ENCODE measurements at regions not wholly inside any gene's neighbourhood (a gene's known extent, or its start where the extent isn't known, plus 50 kb on each side); places are given as distances from the start of the nearest gene placed in this dataset.

DNA sequence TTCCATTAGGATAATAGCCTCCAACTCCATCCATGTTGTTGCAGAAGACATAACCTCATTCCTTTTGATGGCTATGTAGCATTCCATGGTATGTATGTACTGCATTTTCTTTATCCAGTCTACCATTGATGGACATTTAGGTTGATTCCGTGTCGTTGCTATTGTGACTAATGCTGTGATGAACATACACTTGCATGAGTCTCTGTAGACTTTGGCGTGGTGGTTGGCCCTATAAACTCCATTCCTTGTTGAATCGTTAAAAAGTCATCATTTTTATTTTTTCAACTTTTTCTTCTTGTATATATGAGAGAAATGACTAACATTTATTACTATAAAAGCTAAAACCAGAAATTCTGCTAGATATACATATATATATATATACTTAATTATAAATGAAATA is 1491.9 kb upstream of the CDH6 start:
- TF ChIP-seq CTCF (IDR thresholded peaks at IDR 0.05): no peak
- no peak for TF ChIP-seq POLR2A (IDR thresholded peaks at IDR 0.05)
- TF ChIP-seq EP300 (IDR thresholded peaks at IDR 0.05): no peak

Measured in ovary (tissue), 3 donors.